GM19372 (cell line): ENCODE measurements at regions not wholly inside any gene's neighbourhood (a gene's known extent, or its start where the extent isn't known, plus 50 kb on each side); places are given as distances from the start of the nearest gene placed in this dataset.
"Not testable (repeated sequence)": the region's sequence is repeated elsewhere in the genome, so short reads cannot be mapped to it uniquely, and the experiment has no call there.

Source experiments
- ATAC-seq: cut with Tn5 transposase; IDR thresholded peaks from one replicate; pipeline ENCODE4 v1.9.1; 2021; ENCODE audit warnings: mild to moderate bottlenecking, low read depth, moderate library complexity; ENCODE audit not compliant: unreplicated experiment

DNA sequence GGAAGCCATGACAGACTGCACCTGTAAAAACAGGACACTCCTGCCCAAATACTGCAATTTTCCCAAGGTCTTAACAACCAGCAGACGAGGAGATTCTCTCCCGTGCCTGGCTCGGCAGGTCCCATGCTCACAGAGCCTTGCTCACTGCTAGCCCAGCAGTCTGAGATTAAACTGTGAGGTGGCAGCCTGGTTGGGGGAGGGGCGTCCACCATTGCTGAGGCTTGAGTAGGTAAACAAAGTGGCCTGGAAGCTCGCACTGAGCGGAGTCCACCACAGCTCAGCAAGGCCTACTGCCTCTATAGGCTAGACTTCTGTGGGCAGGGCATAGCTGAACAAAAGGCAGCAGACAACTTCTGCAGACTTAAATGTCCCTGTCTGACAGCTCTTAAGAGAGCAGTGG lies 80.3 kb downstream of the ANXA5 start:
- ATAC-seq: not testable (repeated sequence)

GRCh38 chr4:121614101-121614500 lies 82.7 kb downstream of the ANXA5 start:
- ATAC-seq: no peak

- no peak for ATAC-seq
Observed at GRCh38 chr4:121599049-121599448, 97.7 kb downstream of the ANXA5 start.

DNA sequence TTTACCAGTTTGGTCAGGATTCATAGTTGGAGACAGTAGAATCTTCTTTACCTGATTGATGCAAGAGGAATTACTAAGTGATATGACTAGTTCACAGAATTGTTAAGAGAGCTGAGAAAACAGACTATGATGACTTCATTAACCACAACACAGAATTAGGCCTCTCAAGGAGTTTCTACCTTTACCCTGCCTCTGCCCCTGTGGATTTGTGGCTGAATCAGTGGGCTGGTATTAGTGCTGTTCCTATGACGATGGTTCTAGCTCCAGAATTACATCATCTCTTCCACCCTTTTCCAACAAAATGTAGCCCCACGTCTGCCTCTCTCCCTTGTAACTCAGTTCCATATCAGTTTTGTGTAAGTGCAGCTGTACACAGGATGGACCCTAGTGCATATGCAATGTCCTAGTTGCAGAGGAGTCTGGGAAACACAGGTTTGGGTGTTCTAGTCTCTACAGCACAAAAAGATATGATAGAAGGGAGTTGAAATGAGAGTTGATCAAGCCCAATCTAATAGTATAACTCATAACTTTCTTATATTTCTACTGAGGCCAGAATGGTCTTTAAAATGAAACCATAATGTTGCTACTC lies 99.3 kb downstream of the ANXA5 start:
- ATAC-seq: no peak

- ATAC-seq: no peak
Observed at GRCh38 chr4:121594796-121595526, 101.8 kb downstream of the ANXA5 start.

GRCh38 chr4:121593760-121594159 lies 103.0 kb downstream of the ANXA5 start:
- ATAC-seq: no peak

DNA sequence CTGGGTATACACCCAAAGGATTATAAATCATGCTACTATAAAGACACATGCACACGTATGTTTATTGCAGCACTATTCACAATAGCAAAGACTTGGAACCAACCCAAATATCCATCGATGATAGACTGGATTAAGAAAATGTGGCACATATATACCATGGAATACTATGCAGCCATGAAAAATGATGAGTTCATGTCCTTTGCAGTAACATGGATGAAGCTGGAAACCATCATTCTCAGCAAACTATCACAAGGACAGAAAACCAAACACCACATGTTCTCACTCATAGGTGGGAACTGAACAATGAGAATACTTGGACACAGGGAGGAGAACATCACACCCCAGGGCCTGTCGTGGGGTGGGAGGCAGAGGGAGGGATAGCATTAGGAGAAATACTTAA lies 104.5 kb downstream of the ANXA5 start:
- not testable (repeated sequence) for ATAC-seq

DNA sequence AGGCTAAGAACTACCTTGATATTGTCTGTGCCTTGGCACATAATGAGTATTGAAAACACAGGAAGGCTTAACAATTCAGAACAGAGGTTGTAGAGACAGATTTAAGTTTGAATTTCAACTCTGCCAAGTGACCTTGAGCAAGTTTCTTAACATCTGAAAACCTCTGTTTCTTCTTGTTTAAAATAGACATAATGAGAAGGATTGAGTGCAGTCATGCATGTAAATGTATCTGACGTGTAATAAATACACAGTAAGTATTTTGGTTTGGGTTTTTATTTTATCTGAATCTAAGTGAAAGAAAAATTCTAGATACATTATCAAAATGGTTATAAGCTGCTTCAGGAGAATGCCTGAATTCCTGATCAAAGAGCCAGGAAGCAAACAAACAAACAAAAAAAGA lies 111.9 kb downstream of the ANXA5 start:
- no peak for ATAC-seq

DNA sequence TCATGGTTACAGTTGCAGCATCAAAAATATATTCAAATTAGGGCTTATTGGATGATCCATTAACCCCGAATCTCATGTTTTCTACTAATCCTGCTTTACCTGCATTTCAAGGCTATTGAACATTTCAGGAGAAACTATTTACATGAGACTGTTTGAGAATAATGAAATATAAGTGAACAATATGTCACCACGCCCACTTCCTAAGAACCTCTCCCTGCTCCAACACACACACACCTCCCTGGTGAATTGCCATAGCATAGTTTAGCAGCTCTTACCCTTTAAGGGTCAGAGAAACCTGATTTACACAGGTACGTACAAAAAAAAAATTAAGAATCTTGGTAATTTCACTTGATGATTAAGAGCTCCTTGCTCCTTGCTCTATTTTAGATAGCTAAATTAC lies 113.4 kb downstream of the ANXA5 start:
- ATAC-seq: no peak

DNA sequence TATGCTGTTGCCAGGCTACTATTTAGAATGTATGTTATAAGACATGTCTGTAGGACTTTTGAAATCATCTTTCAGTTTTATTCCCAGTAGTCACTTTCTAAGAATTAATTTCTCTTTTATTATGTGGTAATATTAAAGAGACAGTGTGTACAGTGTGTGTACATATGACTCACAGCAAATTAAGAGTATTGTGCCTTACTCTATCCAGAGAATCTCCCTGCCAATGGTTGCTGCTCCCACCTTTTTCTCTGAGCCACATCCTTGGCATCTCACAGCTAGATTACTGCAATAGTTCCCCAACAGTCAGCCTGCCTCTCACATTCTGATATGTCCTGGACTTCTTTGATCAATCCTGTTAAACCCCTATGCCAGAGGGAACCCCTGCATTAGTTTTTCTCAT lies 114.5 kb downstream of the ANXA5 start:
- no peak for ATAC-seq

- ATAC-seq: not testable (repeated sequence)
Observed at GRCh38 chr4:121575392-121575791, 121.4 kb downstream of the ANXA5 start.

DNA sequence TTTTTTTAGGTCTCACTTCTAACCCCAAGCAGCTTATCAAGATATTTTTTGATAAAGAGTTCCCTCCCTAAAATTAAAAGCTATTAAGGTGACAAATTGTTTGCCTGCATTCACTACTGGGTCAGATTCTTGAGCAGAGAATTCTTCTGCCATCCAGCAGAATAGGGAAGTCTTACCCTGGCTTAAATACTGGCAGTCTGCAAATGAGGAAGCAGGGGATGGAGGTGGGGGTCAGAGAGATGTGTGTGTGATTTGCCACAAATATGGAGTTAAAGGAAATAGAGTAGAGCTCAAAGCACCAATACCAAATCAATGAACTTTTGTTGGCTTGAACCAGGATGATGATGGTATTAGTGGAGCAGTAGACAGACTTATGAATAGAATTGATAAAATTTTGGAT lies 122.2 kb downstream of the ANXA5 start:
- ATAC-seq: no peak

DNA sequence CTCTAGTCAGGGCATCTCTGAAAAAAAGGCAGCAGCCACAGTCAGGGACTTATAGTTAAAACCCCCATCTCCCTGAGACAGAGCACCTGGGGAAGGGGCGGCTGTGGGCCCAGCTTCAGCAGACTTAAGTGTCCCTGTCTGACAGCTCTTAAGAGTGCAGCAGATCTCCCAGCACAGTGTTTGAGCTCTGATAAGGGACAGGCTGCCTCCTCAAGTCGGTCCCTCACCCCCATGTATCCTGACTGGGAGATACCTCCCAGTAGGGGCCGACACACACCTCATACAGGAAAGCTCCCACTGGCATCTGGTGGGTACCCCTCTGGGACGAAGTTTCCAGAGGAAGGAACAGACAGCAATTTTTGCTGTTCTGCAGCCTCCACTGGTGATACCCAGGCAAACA lies 129.0 kb downstream of the ANXA5 start:
- ATAC-seq: no peak

GRCh38 chr4:121564840-121565375 lies 131.9 kb downstream of the ANXA5 start:
- ATAC-seq: no peak

DNA sequence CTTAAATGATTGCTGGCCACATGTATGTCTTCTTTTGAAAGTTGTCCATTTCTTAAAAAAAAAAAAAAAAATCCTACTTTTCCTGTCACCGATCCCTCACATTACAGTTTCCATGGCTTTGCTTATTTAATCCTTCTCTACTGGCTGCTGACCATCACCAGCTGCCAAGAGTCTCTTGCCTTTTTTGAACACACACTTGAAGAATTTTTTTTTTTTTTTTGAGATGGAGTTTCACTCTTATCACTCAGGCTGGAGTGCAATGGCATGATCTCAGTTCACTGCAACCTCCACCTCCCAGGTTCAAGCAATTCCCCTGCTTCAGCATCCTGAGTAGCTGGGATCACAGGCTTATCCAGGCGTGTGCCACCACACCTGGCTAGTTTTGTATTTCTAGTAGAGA lies 134.0 kb downstream of the ANXA5 start:
- ATAC-seq: no peak

DNA sequence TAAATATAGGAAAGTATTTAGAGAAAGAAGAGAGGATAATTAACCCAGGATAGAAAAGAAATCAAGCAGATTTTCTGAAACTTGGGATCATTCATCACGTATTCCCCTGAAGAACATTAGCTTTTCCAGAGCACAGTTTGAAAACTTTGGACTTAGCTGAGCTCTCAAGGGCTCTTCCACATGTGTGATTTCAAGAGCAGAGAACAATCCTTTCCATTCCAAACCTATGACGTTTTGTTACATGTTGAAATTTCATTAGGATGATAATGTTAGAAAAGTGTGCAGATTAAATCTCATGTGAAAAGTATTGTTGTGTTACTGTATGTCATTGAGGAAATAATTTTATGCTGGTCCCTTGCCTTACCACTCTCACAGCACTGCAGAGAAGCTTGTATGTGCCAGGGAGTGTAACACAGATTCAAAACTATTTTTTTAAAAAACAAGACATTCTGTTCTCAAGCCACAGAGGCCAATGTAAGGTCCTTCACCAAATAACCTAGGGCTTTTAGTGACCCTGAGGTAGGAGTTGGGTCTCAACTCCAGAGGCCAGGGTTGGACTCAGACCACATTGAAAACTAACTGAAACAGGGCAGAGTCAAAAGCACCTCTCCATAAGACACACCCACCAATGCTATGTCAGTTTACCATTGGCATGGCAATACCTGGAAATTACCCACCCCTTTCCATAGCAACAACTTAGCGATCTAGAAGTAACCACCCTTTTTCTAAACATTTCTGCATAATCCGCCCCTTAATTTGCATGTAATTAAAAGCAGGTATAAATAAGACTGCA lies 141.3 kb downstream of the ANXA5 start:
- no peak for ATAC-seq

DNA sequence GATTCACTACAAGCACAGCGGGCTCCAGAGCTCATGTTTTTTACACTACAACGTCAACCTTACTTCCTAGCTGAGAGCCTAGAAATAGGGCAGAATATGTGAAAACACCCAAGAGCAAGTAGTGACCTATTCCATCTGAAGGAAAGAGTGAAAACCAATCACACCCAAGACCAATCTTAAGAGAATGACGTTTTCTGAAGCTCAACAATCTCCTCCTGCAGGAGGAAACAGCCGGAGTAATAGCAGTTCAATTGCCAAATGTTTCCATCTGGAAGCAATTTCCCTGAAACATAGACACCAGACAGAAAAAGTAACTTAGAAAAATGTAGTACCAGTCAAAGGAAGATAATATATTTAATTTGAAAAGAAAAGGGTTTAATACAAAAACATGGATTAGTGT lies 142.4 kb downstream of the ANXA5 start:
- no peak for ATAC-seq

- no peak for ATAC-seq
Observed at GRCh38 chr4:121551881-121552280, 144.9 kb downstream of the ANXA5 start.

DNA sequence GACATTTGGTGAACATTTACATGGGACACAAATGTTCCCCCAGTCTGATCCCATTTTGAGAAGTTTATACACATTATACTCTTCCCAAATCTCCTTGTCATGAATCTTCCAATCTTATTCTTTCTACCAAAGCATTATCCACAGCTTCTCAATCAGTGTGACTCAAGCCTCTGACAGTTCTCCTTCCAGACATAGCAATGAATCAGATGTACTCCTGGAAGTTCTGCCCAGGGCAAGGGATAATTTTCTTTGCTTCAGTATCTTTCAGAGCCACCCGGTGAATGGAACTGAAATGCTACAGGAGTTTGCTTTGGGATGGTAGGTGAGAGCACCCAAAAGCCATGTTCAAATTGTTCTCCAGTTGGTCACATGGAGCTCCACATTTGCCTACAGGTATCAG lies 145.5 kb downstream of the ANXA5 start:
- no peak for ATAC-seq

DNA sequence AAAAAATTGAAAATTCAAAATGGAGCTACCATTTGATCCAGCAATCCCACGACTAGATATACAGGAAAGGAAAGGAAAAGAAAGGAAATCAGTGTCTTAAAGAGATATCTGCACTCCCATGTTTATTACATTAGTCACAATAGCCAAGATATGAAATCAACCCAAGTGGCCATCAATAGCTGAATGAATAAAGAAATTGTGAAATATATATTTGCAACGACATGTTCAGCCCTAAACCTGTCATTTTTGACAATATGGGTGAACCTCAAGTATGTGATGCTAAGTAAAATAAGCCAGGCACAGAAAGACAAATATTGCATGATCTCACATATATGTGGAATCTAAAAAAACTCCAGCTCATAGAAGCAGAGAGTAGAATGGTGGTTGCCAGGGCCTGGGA lies 155.1 kb downstream of the ANXA5 start:
- ATAC-seq: no peak

DNA sequence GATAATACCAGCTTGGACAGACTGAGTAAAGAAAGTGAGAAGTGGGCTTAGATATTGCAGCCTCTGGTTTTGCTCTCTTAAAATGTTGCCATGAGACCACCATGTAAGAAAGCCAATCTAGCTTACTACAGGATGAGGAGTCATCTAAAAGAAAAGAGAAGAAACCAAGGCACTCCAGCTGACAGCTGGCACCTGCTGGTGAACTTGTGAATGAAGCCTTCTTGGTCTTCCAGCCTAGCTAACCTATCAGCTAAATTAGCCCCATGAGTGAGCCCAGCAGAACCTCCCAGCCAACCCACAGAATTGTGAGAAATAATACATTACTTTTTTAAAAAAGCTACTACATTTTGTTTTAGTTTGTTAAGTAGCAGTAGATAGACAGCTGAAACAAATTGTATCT lies 154.5 kb upstream of the QRFPR start:
- ATAC-seq: no peak
